NB4 (cell line): ENCODE measurements at regions not wholly inside any gene's neighbourhood (a gene's known extent, or its start where the extent isn't known, plus 50 kb on each side); places are given as distances from the start of the nearest gene placed in this dataset.

Experiments
- CTCF ChIP-seq: IDR thresholded peaks from one replicate; pipeline ENCODE4 v1.5.1; 2012; ENCODE audit warnings: low read depth, low read length
- MYC ChIP-seq: IDR thresholded peaks from 2 replicates; pipeline ENCODE4 v1.6.1; 2011; ENCODE audit warnings: low read depth, low read length
- POLR2A ChIP-seq: IDR thresholded peaks from 2 replicates; pipeline ENCODE4 v1.6.1; 2011; ENCODE audit warnings: mild to moderate bottlenecking; ENCODE audit not compliant: insufficient read length; ENCODE audit errors: extremely low read depth

- TF ChIP-seq CTCF (no peak), MYC (no peak), POLR2A (no peak)
Measured at GRCh38 chr13:97873398-97873797, 80.1 kb upstream of the IPO5 start.
